ENCODE measurements at regions not wholly inside any gene's neighbourhood (a gene's known extent, or its start where the extent isn't known, plus 50 kb on each side); places are given as distances from the start of the nearest gene placed in this dataset.
"Not testable (repeated sequence)": the region's sequence is repeated elsewhere in the genome, so short reads cannot be mapped to it uniquely, and the experiment has no call there.

GRCh38 chr6:81026041-81026553 is 726.4 kb downstream of the TENT5A start:
- no peak overlapping the region for H3K4me3 ChIP-seq (ENCODE audit: low read depth, low read length)
- TF ChIP-seq CTCF (IDR thresholded peaks at IDR 0.05; ENCODE audit: borderline replicate concordance, insufficient read depth, low read depth, low read length), result no peak

GRCh38 chr6:81023709-81024108 is 728.8 kb downstream of the TENT5A start:
- TF ChIP-seq CTCF (IDR thresholded peaks at IDR 0.05; ENCODE audit: borderline replicate concordance, insufficient read depth, low read depth, low read length), result no peak

GRCh38 chr6:81023007-81023582 is 729.4 kb downstream of the TENT5A start:
- no peak overlapping the region for H3K4me3 ChIP-seq (ENCODE audit: low read depth, low read length)

More at GRCh38 chr6:81023709-81024108, 728.8 kb downstream of the TENT5A start:
- no peak overlapping the region for H3K4me3 ChIP-seq (ENCODE audit: low read depth, low read length)

GRCh38 chr6:81017586-81017985 is 734.9 kb downstream of the TENT5A start:
- H3K4me3 ChIP-seq (ENCODE audit: low read depth, low read length), result not testable (repeated sequence)

More at GRCh38 chr6:81023007-81023582, 729.4 kb downstream of the TENT5A start:
- TF ChIP-seq CTCF (IDR thresholded peaks at IDR 0.05; ENCODE audit: borderline replicate concordance, insufficient read depth, low read depth, low read length), result no peak

- no peak for TF ChIP-seq CTCF (IDR thresholded peaks at IDR 0.05; ENCODE audit: borderline replicate concordance, insufficient read depth, low read depth, low read length)
- no peak overlapping the region for H3K4me3 ChIP-seq (ENCODE audit: low read depth, low read length)
These were observed 748.6 kb downstream of the TENT5A start for GRCh38 chr6:81003894-81004293.

GRCh38 chr6:81003156-81003555 is 749.3 kb downstream of the TENT5A start:
- TF ChIP-seq CTCF (IDR thresholded peaks at IDR 0.05; ENCODE audit: borderline replicate concordance, insufficient read depth, low read depth, low read length), result no peak

GRCh38 chr6:81002126-81002525 is 750.4 kb downstream of the TENT5A start:
- no peak for TF ChIP-seq CTCF (IDR thresholded peaks at IDR 0.05; ENCODE audit: borderline replicate concordance, insufficient read depth, low read depth, low read length)
- no peak overlapping the region for H3K4me3 ChIP-seq (ENCODE audit: low read depth, low read length)

More at GRCh38 chr6:81003156-81003555, 749.3 kb downstream of the TENT5A start:
- no peak overlapping the region for H3K4me3 ChIP-seq (ENCODE audit: low read depth, low read length)
